IPS-15b (cell line): ENCODE measurements at regions not wholly inside any gene's neighbourhood (a gene's known extent, or its start where the extent isn't known, plus 50 kb on each side); places are given as distances from the start of the nearest gene placed in this dataset.

Experiments
- H3K27me3 ChIP-seq: one replicate; pipeline ENCODE4 v1.6.1; 2013; ENCODE audit warnings: low read length; ENCODE audit not compliant: control insufficient read depth, insufficient read depth
- H3K36me3 ChIP-seq: one replicate; pipeline ENCODE4 v1.6.1; 2013; ENCODE audit warnings: low read length; ENCODE audit not compliant: control insufficient read depth, insufficient read depth
- H3K4me1 ChIP-seq: one replicate; pipeline ENCODE4 v1.6.1; 2013; ENCODE audit warnings: mild to moderate bottlenecking, low read length; ENCODE audit not compliant: control insufficient read depth, insufficient read depth
- H3K4me3 ChIP-seq: one replicate; pipeline ENCODE4 v1.5.1; 2013; ENCODE audit warnings: low read depth, low read length
- H3K9ac ChIP-seq: one replicate; pipeline ENCODE4 v1.6.1; 2013; ENCODE audit warnings: low read depth, mild to moderate bottlenecking, low read length
- H3K9me3 ChIP-seq: one replicate; pipeline ENCODE4 v1.6.1; 2013; ENCODE audit warnings: mild to moderate bottlenecking, low read length; ENCODE audit not compliant: control insufficient read depth, insufficient read depth

DNA sequence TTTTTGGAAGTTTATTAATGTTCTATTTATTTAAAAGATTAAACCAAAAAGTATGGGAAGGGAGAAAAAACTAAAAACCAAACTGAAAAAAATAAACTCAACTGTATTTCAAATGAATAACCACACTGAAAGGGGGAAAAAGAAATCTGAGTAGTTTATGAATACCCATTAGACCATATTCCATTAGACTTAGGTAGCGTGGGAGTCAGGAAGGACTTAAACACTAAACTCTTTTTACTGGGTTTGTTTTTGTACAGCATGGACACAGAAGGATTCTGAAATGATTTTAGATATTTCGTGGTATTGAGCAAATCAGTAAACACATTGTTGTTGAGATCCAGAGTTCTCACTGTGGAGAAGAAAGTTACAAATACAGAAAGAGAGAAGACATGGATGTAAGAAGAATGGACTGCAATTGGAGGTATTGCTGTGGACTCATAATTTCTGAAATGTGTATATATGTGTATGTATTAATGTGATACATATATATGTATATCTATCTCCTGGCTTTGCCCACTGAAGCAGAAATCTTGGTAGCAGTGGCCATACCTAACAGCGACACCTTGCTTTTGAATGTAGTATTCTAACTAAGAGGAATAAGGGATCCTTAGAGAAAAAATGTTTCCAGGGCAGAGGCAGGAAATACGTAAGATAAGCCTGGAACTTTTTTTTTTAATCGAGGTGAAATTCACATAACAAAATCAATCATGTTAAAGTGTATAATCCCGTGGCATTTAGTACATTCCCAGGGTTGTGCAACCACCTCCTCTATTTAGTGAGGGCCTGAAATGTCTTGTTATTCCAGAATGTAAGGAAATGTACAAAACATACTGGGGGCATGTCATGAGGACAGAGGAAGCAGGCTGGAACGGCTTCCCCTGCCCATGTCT is 228.8 kb downstream of the SMARCA2 start:
- Histone ChIP-seq H3K9ac (no peak overlapping the region), H3K4me3 (no peak overlapping the region), H3K4me1 (peaks cover 11% of the 10 kb centered on the region), H3K27me3 (no peaks in the 10 kb centered on the region), H3K9me3 (no peaks in the 10 kb centered on the region), H3K36me3 (no peaks in the 10 kb centered on the region)

- peaks cover 8% of the 10 kb centered on the region for H3K4me1 ChIP-seq
Observed at GRCh38 chr9:2247340-2247739, 232.2 kb downstream of the SMARCA2 start.

DNA sequence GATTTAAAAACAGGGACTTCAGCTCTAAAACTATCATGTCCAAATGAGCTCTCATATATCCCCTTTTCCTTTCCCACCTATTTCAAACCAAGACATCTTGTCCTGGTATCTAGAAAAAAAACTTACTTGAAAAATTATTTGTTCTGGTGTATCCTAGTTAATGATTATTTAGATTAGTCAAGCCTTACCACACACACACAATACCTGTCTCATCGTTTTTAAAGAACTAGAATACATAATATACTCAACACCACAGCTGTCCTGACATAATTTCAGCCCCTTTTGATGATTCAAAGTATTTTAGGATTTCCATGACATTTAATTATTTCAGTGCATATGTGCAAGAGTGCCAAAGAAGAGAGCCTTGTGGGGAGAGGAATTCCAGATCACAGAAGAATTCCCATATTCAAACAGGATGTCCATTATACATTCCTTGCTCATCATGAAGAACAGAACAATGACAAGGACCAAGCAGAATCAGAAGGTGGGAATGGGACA is 233.7 kb downstream of the SMARCA2 start:
- Histone ChIP-seq H3K9me3 (no peaks in the 10 kb centered on the region), H3K27me3 (no peaks in the 10 kb centered on the region), H3K9ac (no peak overlapping the region), H3K36me3 (no peaks in the 10 kb centered on the region), H3K4me3 (no peak overlapping the region), H3K4me1 (no peaks in the 10 kb centered on the region)

More at GRCh38 chr9:2247340-2247739, 232.2 kb downstream of the SMARCA2 start:
- Histone ChIP-seq H3K36me3 (no peaks in the 10 kb centered on the region), H3K9ac (no peak overlapping the region), H3K4me3 (no peak overlapping the region), H3K9me3 (no peaks in the 10 kb centered on the region), H3K27me3 (no peaks in the 10 kb centered on the region)

- Histone ChIP-seq H3K27me3 (no peaks in the 10 kb centered on the region), H3K9ac (no peak overlapping the region), H3K4me1 (peaks cover 2% of the 10 kb centered on the region), H3K36me3 (no peaks in the 10 kb centered on the region), H3K4me3 (no peak overlapping the region), H3K9me3 (no peaks in the 10 kb centered on the region)
Observed at GRCh38 chr9:2253636-2254580, 238.8 kb downstream of the SMARCA2 start.

GRCh38 chr9:2255128-2255527 is 240.0 kb downstream of the SMARCA2 start:
- H3K36me3 ChIP-seq, result no peaks in the 10 kb centered on the region
- no peak overlapping the region for H3K9ac ChIP-seq
- no peaks in the 10 kb centered on the region for H3K27me3 ChIP-seq
- H3K4me3 ChIP-seq, result no peak overlapping the region
- H3K9me3 ChIP-seq, result no peaks in the 10 kb centered on the region
- peaks cover 2% of the 10 kb centered on the region for H3K4me1 ChIP-seq

GRCh38 chr9:2257248-2257929 is 242.2 kb downstream of the SMARCA2 start:
- H3K4me3 ChIP-seq, result no peak overlapping the region
- H3K9ac ChIP-seq, result no peak overlapping the region
- no peaks in the 10 kb centered on the region for H3K36me3 ChIP-seq
- H3K27me3 ChIP-seq, result no peaks in the 10 kb centered on the region
- peaks cover 2% of the 10 kb centered on the region for H3K4me1 ChIP-seq
- no peaks in the 10 kb centered on the region for H3K9me3 ChIP-seq

DNA sequence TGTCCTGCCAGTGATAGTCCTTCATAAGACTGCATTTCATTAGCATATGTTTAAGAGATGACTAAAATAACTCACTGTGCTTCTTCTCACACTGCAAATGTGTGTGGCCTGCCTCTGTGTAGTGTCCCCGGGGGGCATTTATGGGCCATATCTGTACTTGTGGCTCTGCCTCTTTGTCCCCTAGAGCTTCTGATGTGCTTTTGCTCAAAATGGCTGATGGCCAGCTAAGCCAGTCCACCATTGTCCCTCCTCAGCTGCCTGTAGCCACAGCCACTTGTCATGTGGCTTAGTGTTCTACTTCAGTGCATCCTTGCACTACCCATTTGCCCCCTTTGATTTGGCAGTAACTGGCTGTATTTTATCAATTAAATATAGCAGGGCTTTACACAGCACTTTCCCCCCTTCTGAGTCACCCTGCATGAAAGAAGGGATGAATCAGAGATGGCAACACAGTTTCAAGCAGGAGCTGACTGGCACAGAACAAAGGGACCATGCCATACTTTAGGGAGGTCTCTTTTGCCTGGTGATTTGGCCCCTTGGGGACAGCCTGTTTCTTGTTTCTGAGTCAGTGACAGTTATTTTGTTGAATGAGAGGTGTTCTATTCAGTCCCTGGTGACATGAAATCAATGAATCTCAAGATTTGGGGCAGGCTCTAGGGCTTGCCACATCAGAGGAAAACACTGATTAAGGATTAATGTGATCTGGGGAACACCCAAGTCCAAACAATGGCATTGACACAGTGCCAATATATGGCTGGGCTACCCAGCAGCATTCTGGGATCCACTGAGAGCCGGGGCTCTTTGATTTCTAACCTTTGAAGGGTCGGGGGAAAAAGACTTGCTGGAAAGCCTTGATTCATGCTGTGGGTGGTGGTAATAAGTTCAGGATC is 245.5 kb downstream of the SMARCA2 start:
- Histone ChIP-seq H3K4me3 (no peak overlapping the region), H3K9ac (no peak overlapping the region), H3K4me1 (no peaks in the 10 kb centered on the region), H3K36me3 (no peaks in the 10 kb centered on the region), H3K9me3 (no peaks in the 10 kb centered on the region), H3K27me3 (no peaks in the 10 kb centered on the region)

DNA sequence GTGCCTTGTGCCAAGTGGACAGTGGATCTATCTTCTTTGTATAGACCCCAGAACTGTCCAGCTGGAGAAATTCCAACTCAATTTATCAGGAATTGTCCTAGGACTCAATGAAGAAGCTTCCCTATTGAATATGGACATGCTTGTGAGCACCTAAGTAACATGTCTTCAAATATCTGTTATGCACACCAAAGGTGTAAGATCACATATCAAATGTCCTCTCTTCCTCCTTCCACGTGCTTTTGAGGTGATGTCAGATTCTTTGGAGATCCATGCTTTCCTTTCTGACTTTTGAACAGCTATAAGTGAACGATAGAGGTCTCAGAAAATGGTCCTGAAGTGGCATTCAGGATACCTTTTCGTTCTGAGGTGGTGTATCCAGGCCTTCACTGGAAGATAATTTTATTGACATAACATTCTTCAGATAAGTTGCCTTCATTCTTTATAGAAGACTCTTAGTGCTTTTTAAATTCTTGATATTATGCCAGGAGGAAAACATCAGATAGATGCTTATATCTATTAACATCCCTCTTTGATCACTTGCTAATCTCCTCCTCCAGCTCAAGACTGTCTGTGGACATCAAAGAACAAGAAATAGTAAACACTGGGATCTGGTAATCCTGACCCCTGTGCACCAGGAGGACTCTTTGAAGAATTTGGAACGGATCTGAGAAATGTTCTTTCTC is 246.4 kb downstream of the SMARCA2 start:
- Histone ChIP-seq H3K9me3 (no peaks in the 10 kb centered on the region), H3K9ac (no peak overlapping the region), H3K4me1 (no peaks in the 10 kb centered on the region), H3K36me3 (no peaks in the 10 kb centered on the region), H3K4me3 (no peak overlapping the region), H3K27me3 (no peaks in the 10 kb centered on the region)

DNA sequence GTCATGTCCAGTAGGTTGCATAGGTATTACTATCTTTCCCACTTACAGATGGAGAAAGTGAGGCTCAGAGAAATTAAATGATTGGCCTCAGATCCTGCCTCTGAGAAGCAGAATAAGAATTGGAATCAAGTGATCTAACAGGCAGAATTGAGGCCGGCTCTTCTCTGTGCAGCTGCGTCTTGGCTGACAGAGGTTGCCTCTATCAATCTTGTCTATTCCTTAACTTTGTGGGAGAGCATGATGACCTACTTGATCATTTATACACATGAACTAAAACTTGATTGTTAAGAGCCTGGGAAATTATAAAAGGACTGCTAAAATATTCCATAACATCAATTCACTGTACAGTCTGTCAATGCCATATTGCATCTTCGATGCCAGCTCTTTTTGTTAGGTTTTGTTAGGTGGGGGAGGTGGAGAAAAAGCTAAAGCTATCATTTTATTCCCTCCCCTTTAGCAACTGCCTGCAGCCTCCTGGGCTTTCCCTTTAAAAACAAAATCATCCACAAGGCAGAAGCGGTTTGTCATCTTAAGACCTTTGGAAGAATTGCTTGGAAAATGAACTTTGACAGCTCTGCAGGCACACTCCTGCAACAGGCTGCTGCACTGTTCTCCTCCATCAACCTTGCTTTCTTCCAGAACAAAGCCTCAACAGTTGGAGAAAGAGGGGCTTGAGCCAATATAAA is 247.4 kb downstream of the SMARCA2 start:
- Histone ChIP-seq H3K9me3 (no peaks in the 10 kb centered on the region), H3K4me1 (no peaks in the 10 kb centered on the region), H3K4me3 (no peak overlapping the region), H3K36me3 (no peaks in the 10 kb centered on the region), H3K27me3 (no peaks in the 10 kb centered on the region), H3K9ac (no peak overlapping the region)

- no peaks in the 10 kb centered on the region for H3K36me3 ChIP-seq
- no peaks in the 10 kb centered on the region for H3K4me1 ChIP-seq
- no peak overlapping the region for H3K4me3 ChIP-seq
- no peaks in the 10 kb centered on the region for H3K27me3 ChIP-seq
- H3K9ac ChIP-seq, result no peak overlapping the region
- H3K9me3 ChIP-seq, result no peaks in the 10 kb centered on the region
Observed at GRCh38 chr9:2263111-2263510, 248.0 kb downstream of the SMARCA2 start.
